ENCODE measurements at regions not wholly inside any gene's neighbourhood (a gene's known extent, or its start where the extent isn't known, plus 50 kb on each side); places are given as distances from the start of the nearest gene placed in this dataset.

GRCh38 chr1:194387531-194387930 lies 1201.1 kb upstream of the B3GALT2 start:
- dilution Hi-C loops (cut with MboI; ENCODE audit: extremely low pct_ligation_motif_present, low sequenced_read_pairs), result no loop called here
- TF ChIP-seq CTCF (IDR thresholded peaks at IDR 0.05; ENCODE audit: extremely low read depth in 1 of 2, insufficient read depth in 1 of 2, low read depth in 1 of 2, low read length in 2 of 2), result no peak
- TF ChIP-seq EZH2 (IDR thresholded peaks at IDR 0.05; ENCODE audit: borderline replicate concordance, low read depth, low read length, severe bottlenecking), result no peak
- TF ChIP-seq POLR2AphosphoS5 (IDR thresholded peaks at IDR 0.05; ENCODE audit: insufficient read depth, low read depth, low read length), result no peak
- TF ChIP-seq FOS (IDR thresholded peaks at IDR 0.05; ENCODE audit: borderline replicate concordance, insufficient read depth, low read length), result no peak
- TF ChIP-seq MAX (IDR thresholded peaks at IDR 0.05; ENCODE audit: insufficient read depth, insufficient read length), result no peak
- no peak for TF ChIP-seq MYC (IDR thresholded peaks at IDR 0.05; ENCODE audit: low read depth, low read length)
- TF ChIP-seq POLR2A (IDR thresholded peaks at IDR 0.05; ENCODE audit: low read depth, low read length), result no peak
- TF ChIP-seq GATA2 (IDR thresholded peaks at IDR 0.05; ENCODE audit: insufficient read depth, insufficient read length, low read depth, low read length), result no peak
- TF ChIP-seq JUN (IDR thresholded peaks at IDR 0.05; ENCODE audit: borderline replicate concordance, insufficient read depth, insufficient read length, low read depth), result no peak
- CTCF ChIA-PET, result no interaction called here
- Histone ChIP-seq H3K9me1 (replicated peaks; ENCODE audit: control insufficient read depth, extremely low read depth, insufficient read depth, low read length) (no peaks in the 10 kb centered on the region), H3K4me2 (ENCODE audit: insufficient read depth, low read length) (no peak overlapping the region), H3K27me3 (ENCODE audit: control insufficient read depth in 2 of 2, insufficient read depth in 2 of 2, low read length in 2 of 2) (no peaks in the 10 kb centered on the region), H3K79me2 (ENCODE audit: control insufficient read depth, insufficient read depth, low read length) (no peaks in the 10 kb centered on the region), H3K9ac (replicated peaks; ENCODE audit: extremely low read depth, insufficient read depth, low read length) (no peak overlapping the region), H3K4me3 (replicated peaks in 1 of 3; ENCODE audit: insufficient read depth in 1 of 3, low read depth in 1 of 3, low read length in 3 of 3) (no peak overlapping the region), H2AFZ (ENCODE audit: low read depth, low read length) (no peak overlapping the region), H3K36me3 (ENCODE audit: control insufficient read depth in 2 of 2, extremely low read depth in 1 of 2, insufficient read depth in 2 of 2, low read length in 2 of 2) (no peaks in the 10 kb centered on the region), H3K9me3 (replicated peaks; ENCODE audit: control insufficient read depth, insufficient read depth, low read length) (no peaks in the 10 kb centered on the region), H3K27ac (ENCODE audit: insufficient read depth, low read depth, low read length) (no peak overlapping the region), H3K4me1 (ENCODE audit: control insufficient read depth, extremely low read depth, insufficient read depth, low read length) (no peaks in the 10 kb centered on the region), H4K20me1 (replicated peaks; ENCODE audit: control insufficient read depth, extremely low read depth, insufficient read depth, low read length) (no peaks in the 10 kb centered on the region)
- DNase-seq (ENCODE audit: low read depth, low spot score) (no peak), FAIRE-seq (no peak)
- POLR2A ChIA-PET, result no interaction called here
- BruUV-seq (replicated peaks), result no TSS peak
- intact Hi-C loops (cut with micrococcal nuclease), result no loop called here
